T-helper 17 cell (primary cell): ENCODE measurements at regions not wholly inside any gene's neighbourhood (a gene's known extent, or its start where the extent isn't known, plus 50 kb on each side); places are given as distances from the start of the nearest gene placed in this dataset.

ENCODE experiments used
- ATAC-seq: fragments of 150-1000 bp; cut with Tn5 transposase; 2 replicates; pipeline ENCODE4 v1.10.0; 2021; ENCODE audit warnings: mild to moderate bottlenecking, moderate library complexity
- DNase-seq, 3 donors: peaks; one replicate each; pipeline versions ENCODE4 v3.0.0 to v3.0.0-alpha.2; 2020 to 2021
- H3K9me3 ChIP-seq: one replicate; pipeline ENCODE4 v1.7.0; 2013; ENCODE audit warnings: low read length, mild to moderate bottlenecking; ENCODE audit not compliant: control insufficient read depth, poor library complexity, severe bottlenecking
- H3K27ac Mint-ChIP-seq: one replicate; pipeline ENCODE4 v1.8.0; 2022; ENCODE audit warnings: mild to moderate bottlenecking, moderate library complexity, mixed read lengths
- H3K27me3 Mint-ChIP-seq: one replicate; pipeline ENCODE4 v1.8.0; 2022; ENCODE audit warnings: mixed read lengths
- H3K36me3 Mint-ChIP-seq: one replicate; pipeline ENCODE4 v1.8.0; 2022; ENCODE audit warnings: low read depth, mixed read lengths
- H3K4me1 Mint-ChIP-seq: one replicate; pipeline ENCODE4 v1.8.0; 2022; ENCODE audit warnings: mild to moderate bottlenecking, mixed read lengths
- H3K4me3 Mint-ChIP-seq: one replicate; pipeline ENCODE4 v1.8.0; 2022; ENCODE audit warnings: mild to moderate bottlenecking, moderate library complexity, mixed read lengths

DNA sequence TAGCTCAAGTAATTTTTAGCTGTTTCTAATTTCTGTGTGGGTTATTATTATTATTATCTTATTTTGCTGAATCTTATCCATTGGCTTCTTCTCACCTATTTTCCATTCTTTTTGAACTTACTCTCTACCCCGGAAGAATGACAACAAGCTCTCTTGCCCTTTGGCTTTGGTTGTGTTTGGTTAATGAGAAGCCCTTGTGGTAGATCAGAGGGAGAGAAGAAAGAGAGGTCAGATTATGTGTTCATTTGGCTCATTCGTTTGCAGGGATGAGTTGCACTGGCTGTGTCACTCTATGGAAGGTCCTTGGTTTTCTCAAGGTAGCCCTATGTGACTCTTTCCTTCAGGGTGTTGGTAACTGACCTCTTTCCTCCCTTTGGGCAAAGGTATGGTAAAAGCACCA is 391.9 kb downstream of the LMO4 start:
- DNase-seq (no peak), ATAC-seq (no peak)
- H3K27me3 Mint-ChIP-seq = peaks cover 23% of the 10 kb centered on the region
- H3K27ac Mint-ChIP-seq = no peak overlapping the region
- no peak overlapping the region for H3K4me3 Mint-ChIP-seq
- peaks cover 3% of the 10 kb centered on the region for H3K36me3 Mint-ChIP-seq
- H3K9me3 ChIP-seq = no peaks in the 10 kb centered on the region
- no peaks in the 10 kb centered on the region for H3K4me1 Mint-ChIP-seq

DNA sequence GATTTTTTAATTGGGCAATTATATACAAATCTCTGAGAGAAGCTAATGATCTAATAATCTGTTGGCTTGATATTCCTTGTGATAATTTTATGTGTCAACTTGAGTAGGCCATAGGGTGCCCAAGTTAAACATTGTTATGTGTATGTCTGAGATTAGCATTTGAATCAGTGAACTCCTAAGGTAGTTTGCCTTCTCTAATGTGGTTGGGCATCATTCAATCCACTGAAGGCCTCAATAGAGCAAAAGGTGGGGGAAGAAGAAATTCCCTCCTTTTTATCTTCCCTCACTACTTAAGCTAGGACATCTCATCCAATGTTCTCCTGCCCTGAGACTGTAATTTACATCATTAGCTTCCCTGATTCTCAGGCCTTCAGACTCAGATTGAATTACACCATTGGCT is 394.5 kb downstream of the LMO4 start:
- ATAC-seq (no peak), DNase-seq (no peak)
- no peak overlapping the region for H3K27ac Mint-ChIP-seq
- H3K4me3 Mint-ChIP-seq = no peak overlapping the region
- H3K9me3 ChIP-seq = no peaks in the 10 kb centered on the region
- H3K36me3 Mint-ChIP-seq = peaks cover 3% of the 10 kb centered on the region
- no peaks in the 10 kb centered on the region for H3K4me1 Mint-ChIP-seq
- peaks cover 17% of the 10 kb centered on the region for H3K27me3 Mint-ChIP-seq

DNA sequence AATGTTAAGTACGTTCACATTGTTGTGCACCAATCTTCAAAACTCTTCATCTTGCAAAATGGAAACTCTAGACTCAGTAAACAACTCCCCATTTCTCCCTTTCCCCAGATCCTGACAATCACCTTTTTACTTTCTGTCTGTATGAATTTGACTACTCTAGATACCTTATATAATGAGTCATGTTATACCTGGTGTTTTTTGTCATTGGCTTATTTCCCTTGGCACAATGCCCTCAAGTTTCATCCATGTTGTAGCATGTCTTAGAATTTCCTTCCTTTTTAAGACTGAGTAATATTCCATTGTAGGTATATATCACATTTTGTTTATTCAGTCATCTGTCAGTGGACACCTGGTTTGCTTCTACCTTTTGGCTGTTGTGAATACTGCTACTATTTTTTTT is 399.5 kb downstream of the LMO4 start:
- DNase-seq = no peak
- Mint-ChIP-seq H3K4me3 (no peak overlapping the region), H3K27ac (no peak overlapping the region), H3K27me3 (peaks cover 6% of the 10 kb centered on the region), H3K4me1 (no peaks in the 10 kb centered on the region), H3K36me3 (peaks cover 5% of the 10 kb centered on the region)
- no peak for ATAC-seq
- no peaks in the 10 kb centered on the region for H3K9me3 ChIP-seq

DNA sequence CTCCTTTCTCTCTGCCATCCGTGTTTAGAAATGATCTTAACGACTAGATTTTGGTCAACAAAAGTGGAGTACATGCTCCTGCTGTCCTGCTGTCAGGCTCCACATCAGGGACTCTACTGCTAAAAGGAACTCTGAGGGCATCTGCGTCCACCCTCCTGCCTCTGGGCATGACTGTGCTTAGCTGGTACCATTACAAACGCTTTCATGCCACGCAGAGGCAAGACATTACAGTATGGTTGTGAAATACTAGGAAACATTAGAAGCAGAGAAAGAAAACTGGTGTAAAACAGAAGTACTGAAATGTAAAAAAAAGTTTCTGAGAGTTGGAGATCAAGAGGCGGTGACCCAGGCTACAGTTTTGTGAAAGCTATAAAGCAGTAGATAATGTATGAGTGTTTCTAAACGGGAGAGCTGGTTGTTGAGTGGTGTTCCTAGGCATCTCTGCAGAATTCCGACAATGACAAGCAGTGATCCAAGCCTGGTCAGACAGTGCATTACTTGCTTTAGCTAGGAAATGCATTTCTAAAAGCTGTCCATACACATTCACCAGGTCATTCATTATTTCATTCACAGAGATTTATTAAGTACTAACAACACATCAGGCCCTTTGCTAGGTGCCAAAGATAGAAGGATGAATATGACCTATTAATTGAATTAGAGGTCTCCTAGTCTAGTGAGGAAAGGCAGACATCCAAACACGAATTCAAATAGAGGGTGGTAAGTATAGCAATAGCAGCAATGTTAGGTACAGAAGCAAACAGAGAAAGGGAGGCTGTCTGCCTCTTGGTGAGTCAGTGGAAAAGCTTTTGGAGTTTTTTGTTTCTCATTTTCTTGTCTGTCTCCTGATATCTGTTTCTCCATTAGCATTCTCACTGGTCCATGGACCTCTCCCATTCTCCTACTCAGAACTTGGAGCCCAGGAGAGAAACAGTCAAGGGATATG is 401.9 kb downstream of the LMO4 start:
- no peaks in the 10 kb centered on the region for H3K4me1 Mint-ChIP-seq
- H3K36me3 Mint-ChIP-seq = peaks cover 2% of the 10 kb centered on the region
- H3K9me3 ChIP-seq = no peaks in the 10 kb centered on the region
- DNase-seq (no peak), ATAC-seq (no peak)
- no peak overlapping the region for H3K27ac Mint-ChIP-seq
- H3K27me3 Mint-ChIP-seq = peaks cover 9% of the 10 kb centered on the region
- no peak overlapping the region for H3K4me3 Mint-ChIP-seq

DNA sequence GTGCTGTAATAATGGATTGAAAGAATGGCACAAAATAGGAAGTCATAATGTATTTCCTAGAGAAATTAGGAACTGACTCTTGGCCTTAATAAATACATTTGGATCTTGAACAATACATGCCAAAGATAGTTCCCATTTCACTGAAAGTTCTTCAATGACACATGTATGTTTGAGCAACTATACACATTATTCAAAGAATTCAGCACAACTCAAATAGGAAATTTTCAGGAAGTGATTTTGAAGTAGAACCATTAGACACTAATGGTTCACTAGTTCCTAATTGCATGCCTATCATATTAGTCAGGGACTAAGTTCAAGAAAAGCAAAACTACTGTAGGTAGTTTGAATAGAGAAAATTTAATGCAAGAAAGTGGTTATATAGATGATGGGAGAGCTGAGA is 404.7 kb downstream of the LMO4 start:
- no peak overlapping the region for H3K4me3 Mint-ChIP-seq
- peaks cover 14% of the 10 kb centered on the region for H3K27me3 Mint-ChIP-seq
- ATAC-seq (no peak), DNase-seq (no peak)
- no peaks in the 10 kb centered on the region for H3K9me3 ChIP-seq
- H3K27ac Mint-ChIP-seq = no peak overlapping the region
- no peaks in the 10 kb centered on the region for H3K4me1 Mint-ChIP-seq
- peaks cover 2% of the 10 kb centered on the region for H3K36me3 Mint-ChIP-seq

DNA sequence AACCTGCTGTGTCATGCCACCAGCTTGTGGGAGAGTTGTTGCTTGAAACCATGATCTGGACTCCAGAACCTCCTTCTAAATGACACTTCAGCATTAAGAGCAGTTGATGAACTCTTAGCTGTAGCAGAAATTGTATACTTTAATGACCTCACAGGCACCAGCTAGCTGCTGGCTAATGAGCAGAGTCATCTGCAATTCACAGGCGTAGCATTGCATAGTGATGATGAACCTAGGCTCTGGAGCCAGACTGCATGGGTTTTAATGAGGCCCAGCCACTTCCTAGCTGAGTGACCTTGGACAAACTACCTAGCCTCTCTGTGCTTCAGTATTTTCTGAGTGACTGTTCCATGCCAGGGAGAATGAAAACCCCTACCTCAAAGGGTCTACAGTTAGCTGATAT is 407.1 kb downstream of the LMO4 start:
- no peak overlapping the region for H3K27ac Mint-ChIP-seq
- H3K9me3 ChIP-seq = no peaks in the 10 kb centered on the region
- DNase-seq (no peak), ATAC-seq (no peak)
- H3K36me3 Mint-ChIP-seq = no peaks in the 10 kb centered on the region
- peaks cover 14% of the 10 kb centered on the region for H3K27me3 Mint-ChIP-seq
- no peak overlapping the region for H3K4me3 Mint-ChIP-seq
- H3K4me1 Mint-ChIP-seq = no peaks in the 10 kb centered on the region

DNA sequence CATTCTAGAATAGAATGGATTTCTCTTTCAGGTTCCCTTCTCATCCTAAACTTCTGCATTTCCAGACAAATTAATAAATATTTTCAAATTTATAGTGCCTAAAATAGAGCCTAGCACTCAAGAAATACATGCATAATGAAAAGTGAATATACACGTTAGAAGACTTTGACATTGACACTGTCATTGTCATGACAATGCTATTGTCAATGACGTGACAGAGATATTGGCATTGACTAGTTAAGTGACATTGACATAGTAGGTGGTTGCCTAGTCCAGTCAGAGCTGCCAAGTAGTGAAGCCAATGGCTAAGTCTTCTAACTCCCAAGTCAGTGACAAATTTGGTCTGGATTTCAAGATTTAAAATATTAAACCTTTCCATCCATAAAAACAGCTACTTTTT is 410.5 kb downstream of the LMO4 start:
- H3K4me3 Mint-ChIP-seq = no peak overlapping the region
- no peak overlapping the region for H3K27ac Mint-ChIP-seq
- H3K36me3 Mint-ChIP-seq = no peaks in the 10 kb centered on the region
- H3K27me3 Mint-ChIP-seq = peaks cover 14% of the 10 kb centered on the region
- ATAC-seq = no peak
- H3K4me1 Mint-ChIP-seq = no peaks in the 10 kb centered on the region
- DNase-seq = no peak
- H3K9me3 ChIP-seq = no peaks in the 10 kb centered on the region

DNA sequence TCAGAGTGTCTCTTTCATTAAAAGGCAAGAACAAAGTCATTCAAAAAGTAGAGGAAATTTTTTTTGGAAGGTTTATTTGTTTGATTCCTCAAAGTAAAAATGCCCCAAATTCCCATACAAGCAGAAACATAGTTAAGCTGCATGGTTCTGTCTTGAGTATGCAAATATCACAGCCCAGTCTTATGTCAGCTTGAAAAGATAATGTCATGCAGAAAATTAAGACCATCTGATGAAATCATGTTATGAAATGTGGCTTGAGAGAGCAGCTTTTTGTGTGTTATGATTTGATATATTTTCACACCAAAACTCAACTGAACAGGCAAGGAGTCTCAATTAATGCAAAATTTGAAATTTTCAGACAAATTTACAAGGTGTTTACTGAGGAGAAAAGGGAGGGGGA is 411.0 kb downstream of the LMO4 start:
- Mint-ChIP-seq H3K27me3 (peaks cover 14% of the 10 kb centered on the region), H3K4me3 (no peak overlapping the region), H3K36me3 (no peaks in the 10 kb centered on the region), H3K4me1 (no peaks in the 10 kb centered on the region), H3K27ac (no peak overlapping the region)
- DNase-seq (no peak), ATAC-seq (no peak)
- no peaks in the 10 kb centered on the region for H3K9me3 ChIP-seq

DNA sequence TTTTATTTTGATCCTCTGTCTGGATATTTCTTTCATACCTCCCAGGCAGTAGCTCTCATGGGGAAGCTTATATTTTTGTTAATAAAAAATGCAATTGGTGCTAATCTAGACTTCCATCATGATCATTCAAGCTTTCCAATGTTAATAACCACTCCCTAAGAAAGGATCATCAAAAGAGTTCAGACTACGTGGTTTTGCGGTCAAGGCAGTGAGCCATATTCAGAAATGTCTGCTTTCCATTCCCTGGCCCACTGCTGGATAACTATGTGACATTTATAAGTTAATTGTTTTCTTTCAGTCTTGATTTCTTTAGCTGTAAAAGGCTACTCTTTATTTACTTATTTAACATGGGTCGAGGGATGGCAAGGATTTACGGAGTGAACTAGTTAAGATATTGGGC is 414.6 kb downstream of the LMO4 start:
- no peak overlapping the region for H3K4me3 Mint-ChIP-seq

DNA sequence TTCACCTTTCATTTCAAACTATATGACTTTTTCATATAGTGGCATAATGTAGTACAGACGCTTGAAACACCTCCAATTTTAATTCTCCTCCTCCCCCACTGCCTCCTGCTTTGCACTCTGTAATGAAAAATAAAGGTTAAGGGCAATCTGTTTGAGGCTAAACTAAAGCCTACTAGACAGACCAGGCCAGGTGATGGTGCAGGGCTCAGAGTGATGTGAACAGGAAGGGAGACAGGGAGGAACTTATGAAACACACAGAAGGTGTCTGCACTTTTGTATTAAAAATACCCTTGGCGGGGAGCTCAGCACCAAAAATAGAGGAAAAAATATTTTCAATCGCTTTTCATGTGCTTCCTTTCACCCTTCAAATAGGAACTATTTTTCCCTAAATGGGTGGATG is 415.4 kb downstream of the LMO4 start:
- Mint-ChIP-seq H3K4me3 (no peak overlapping the region), H3K27ac (no peak overlapping the region), H3K36me3 (no peaks in the 10 kb centered on the region), H3K27me3 (peaks cover 30% of the 10 kb centered on the region), H3K4me1 (no peaks in the 10 kb centered on the region)
- ATAC-seq (no peak), DNase-seq (no peak)
- H3K9me3 ChIP-seq = no peaks in the 10 kb centered on the region

More for the DNA sequence above, 414.6 kb downstream of the LMO4 start:
- no peaks in the 10 kb centered on the region for H3K4me1 Mint-ChIP-seq
- no peak overlapping the region for H3K27ac Mint-ChIP-seq
- no peak for ATAC-seq
- H3K27me3 Mint-ChIP-seq = peaks cover 26% of the 10 kb centered on the region
- no peaks in the 10 kb centered on the region for H3K36me3 Mint-ChIP-seq
- DNase-seq = no peak
- no peaks in the 10 kb centered on the region for H3K9me3 ChIP-seq

DNA sequence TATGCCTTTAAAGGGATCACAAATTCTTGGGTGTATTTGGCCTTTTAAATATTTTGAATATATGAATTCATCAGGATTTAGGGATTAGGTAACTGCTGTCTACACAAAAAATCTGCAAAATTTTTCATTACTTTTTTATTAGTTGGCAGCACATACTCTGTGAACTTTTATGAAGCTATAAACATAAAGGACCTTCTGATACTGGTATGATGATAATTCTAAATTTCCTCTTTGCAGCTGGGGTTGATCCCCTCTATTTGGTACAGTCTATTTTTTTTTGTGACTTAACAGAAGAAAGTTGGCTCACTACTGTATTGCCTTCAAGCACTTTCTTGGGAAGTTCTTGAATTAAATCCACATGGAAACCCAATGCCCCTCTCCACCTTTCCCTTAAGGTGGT is 416.1 kb downstream of the LMO4 start:
- H3K27me3 Mint-ChIP-seq = peaks cover 38% of the 10 kb centered on the region
- H3K4me3 Mint-ChIP-seq = no peak overlapping the region
- DNase-seq (no peak), ATAC-seq (no peak)
- no peaks in the 10 kb centered on the region for H3K4me1 Mint-ChIP-seq
- no peaks in the 10 kb centered on the region for H3K9me3 ChIP-seq
- H3K27ac Mint-ChIP-seq = no peak overlapping the region
- H3K36me3 Mint-ChIP-seq = no peaks in the 10 kb centered on the region

DNA sequence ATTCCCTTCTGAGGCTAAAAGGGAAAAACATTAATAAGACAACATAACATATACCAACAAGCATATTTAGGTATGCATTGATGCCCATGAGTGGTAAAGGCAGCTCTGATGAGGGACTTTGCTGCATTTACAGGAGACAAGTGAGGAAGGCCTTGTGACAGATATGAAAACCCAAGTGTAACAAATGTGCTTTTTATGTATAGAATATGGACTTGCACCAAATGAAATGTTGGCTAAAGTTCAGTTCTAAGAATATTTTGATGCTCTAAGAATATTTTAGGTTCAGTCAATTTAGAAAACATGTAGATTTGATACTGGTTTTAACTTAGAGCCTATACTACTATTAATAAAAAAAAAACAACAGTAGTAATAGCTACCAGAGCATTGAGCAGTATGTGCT is 424.7 kb downstream of the LMO4 start:
- DNase-seq = no peak
- no peak overlapping the region for H3K27ac Mint-ChIP-seq
- no peak for ATAC-seq
- peaks cover 14% of the 10 kb centered on the region for H3K27me3 Mint-ChIP-seq
- H3K4me3 Mint-ChIP-seq = no peak overlapping the region
- H3K36me3 Mint-ChIP-seq = no peaks in the 10 kb centered on the region
- no peaks in the 10 kb centered on the region for H3K9me3 ChIP-seq
- H3K4me1 Mint-ChIP-seq = no peaks in the 10 kb centered on the region

DNA sequence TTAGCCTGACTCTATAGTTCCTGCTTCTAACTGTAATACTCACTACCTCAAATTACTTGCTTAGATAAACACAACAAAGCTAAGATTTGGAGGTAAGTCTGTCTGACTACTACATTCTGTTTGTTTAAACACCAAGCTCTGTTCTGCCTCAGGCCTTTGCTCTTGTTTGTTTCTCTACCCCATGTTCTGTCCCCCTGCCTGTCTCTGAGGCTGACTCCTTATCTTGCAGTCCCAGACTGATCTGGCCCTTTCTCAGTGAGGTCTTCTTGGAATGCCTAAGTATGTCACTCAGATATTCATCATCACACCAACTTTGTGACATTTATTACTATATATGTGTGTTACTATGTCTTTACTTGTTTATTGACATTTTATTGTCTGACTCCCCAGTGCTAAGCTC is 425.5 kb downstream of the LMO4 start:
- Mint-ChIP-seq H3K27me3 (peaks cover 8% of the 10 kb centered on the region), H3K36me3 (no peaks in the 10 kb centered on the region), H3K4me3 (no peak overlapping the region), H3K27ac (no peak overlapping the region), H3K4me1 (no peaks in the 10 kb centered on the region)
- H3K9me3 ChIP-seq = no peaks in the 10 kb centered on the region
- DNase-seq (no peak), ATAC-seq (no peak)

DNA sequence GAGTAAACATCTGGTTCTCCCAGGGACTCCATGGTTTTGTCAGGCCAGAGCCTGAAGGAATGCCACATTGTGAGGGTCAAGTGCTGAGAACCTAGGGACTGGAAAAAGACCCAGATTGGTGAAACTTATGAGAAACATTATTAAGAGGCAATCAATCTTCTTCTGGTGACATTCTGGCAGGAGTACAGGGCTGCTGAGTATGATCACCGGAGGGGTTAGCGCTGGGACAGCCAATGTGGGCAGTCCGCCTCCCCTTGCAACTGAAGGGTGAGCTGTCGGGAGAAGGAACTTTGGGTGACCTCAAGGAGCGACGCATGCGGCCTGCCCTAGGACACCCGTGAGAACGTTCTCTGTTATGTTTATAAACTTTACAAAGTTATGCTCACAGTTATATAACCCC is 429.0 kb downstream of the LMO4 start:
- no peak for ATAC-seq
- Mint-ChIP-seq H3K4me1 (no peaks in the 10 kb centered on the region), H3K36me3 (no peaks in the 10 kb centered on the region), H3K4me3 (no peak overlapping the region), H3K27me3 (no peaks in the 10 kb centered on the region), H3K27ac (no peak overlapping the region)
- DNase-seq = no peak
- no peaks in the 10 kb centered on the region for H3K9me3 ChIP-seq
